HG03354 (cell line): ENCODE measurements at regions not wholly inside any gene's neighbourhood (a gene's known extent, or its start where the extent isn't known, plus 50 kb on each side); places are given as distances from the start of the nearest gene placed in this dataset.

Source experiments
- ATAC-seq: cut with Tn5 transposase; IDR thresholded peaks from one replicate; pipeline ENCODE4 v1.9.1; 2021; ENCODE audit warnings: mild to moderate bottlenecking; ENCODE audit not compliant: unreplicated experiment, poor library complexity, severe bottlenecking

- no peak for ATAC-seq
These were observed 155.7 kb downstream of the FAM170A start for GRCh38 chr5:119785057-119785456.

- no peak for ATAC-seq
These were observed 160.2 kb downstream of the FAM170A start for GRCh38 chr5:119789406-119790117.

- no peak for ATAC-seq
These were observed 162.9 kb downstream of the FAM170A start for GRCh38 chr5:119792161-119792799.

GRCh38 chr5:119795768-119796167 is 166.4 kb downstream of the FAM170A start:
- no peak for ATAC-seq

DNA sequence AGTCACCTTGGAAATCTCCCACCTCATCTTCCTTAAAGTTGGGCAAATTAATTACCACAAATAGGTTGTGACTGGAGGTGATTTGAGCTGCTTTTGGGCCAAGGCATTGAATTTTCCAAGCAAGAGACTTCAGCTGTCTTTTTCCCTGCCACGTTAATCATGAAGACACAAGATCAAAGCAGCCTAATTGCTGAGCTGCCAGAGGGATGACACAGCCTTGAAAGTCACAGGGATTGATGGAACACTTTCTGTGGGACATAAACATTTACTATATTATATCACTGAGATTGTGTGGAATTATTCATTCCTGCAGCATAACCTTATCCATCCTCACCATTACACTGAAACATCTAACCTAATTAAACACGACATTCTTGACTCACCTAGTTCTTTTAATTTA is 172.2 kb downstream of the FAM170A start:
- ATAC-seq, result no peak

DNA sequence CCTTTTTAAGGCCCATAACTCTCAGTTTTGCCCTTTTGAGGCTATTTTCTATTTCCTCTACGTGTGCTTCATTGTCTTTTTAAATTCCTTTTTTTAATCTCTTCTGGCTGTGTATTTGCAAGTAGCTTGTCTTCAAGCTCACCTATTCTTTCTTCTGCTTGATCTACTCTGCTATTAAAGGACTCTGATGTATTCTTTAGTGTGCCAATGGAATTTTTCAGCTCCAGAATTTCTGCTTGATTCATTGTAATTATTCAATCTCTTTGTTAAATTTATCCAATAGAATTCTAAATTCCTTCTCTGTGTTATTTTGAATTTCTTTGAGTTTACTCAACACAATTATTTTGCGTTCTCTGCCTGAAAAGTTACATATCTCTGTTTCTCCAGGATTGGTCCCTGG is 178.7 kb downstream of the FAM170A start:
- ATAC-seq, result no peak

GRCh38 chr5:119808474-119808873 is 179.1 kb downstream of the FAM170A start:
- no peak for ATAC-seq

GRCh38 chr5:119810217-119810616 is 180.9 kb downstream of the FAM170A start:
- ATAC-seq, result no peak

- ATAC-seq, result no peak
These were observed 182.1 kb downstream of the FAM170A start for GRCh38 chr5:119811458-119811857.

DNA sequence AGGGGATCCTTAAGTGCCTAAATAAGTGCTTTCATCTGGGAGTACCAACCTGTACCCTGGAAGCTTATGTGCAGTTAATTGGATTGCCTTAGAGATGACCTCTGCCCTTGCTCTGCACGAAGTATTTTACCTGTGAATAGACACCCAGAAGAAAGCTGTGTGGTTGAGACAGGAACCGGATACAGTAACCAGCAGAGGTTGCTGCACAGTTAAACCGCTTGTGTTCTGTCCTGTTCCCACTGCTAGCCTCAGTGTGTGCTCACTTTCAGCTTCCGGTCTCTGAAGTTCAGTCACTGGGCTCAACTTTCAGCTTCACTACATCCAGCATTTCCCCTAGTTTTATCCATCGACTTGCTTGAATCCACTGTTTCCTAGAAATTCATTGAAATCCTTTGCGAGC is 185.3 kb downstream of the FAM170A start:
- ATAC-seq, result no peak

GRCh38 chr5:119816055-119816454 is 186.7 kb downstream of the FAM170A start:
- no peak for ATAC-seq

DNA sequence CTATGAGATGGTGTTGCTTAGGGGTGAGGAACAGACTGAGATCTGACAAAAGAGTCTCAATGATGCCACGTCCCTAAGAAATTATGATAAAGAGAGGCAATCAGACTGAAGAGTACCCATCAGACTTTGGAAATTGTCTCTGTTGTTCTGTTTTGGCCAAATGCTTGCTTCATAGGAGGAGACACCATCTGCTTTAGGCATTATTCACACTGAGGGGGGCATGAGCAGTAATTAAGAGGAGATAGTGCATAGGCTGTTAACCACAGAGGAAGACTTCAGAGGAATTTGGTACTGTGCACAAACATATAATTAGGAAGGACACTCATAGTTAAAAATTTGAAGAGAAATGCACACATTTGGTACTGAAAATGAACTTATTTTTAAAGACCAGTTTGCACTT is 190.7 kb downstream of the FAM170A start:
- ATAC-seq, result no peak

DNA sequence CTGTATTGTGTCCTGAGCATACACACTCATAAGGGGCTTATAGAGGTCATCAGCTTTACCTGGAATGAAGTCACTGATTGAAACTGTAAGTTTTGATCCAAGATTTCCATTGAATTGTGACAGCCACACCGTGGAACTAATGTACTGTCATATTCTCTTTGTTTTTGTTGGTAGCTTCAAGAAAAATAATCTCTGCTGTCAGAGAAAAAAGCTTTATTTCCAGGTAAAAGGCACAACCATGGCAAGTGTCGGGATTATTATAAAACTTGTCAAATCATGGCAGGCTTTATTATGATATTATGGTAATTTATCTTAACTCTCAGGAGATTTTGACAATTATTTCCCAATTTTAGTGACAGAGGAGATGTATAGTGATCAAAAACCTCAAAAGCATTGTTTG is 191.2 kb downstream of the FAM170A start:
- no peak for ATAC-seq

- ATAC-seq, result no peak
These were observed 199.2 kb downstream of the FAM170A start for GRCh38 chr5:119828541-119828940.

DNA sequence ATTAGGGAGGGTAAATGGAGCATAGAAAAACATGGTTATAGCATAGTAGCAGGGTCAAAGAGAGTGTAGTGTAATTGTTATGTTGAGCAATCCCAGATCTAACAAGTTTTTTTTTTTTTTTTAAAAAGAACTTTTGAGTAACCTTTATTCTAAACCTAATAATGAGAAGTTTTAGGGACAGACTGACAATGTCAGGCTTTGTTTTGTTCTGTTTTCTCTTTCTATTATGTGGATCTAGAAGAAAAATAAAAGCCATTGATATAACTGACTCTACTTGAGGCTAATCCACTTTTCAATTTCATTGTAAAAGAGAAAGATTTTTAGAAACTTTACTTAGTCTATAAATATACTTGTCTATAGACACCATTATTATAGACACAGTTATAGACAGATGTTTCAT is 200.0 kb downstream of the FAM170A start:
- no peak for ATAC-seq

DNA sequence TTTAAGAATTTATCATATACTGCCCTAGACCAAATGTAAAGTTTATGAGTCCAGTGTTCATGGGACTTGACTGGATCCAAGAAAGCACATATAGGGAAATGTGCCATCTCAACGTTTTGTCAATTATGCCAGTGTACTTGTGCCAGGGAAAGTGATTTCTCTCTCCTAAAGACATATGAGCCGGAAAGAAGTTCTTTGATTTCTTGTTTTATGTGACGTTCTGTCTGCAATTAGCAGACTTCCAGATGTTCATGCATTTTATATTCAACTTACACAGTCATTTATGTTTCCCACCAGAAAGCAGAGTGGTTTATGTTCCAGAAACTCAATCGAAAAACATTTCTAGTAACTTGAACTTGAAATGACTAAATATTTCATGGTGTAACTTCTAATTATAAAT is 203.8 kb downstream of the FAM170A start:
- no peak for ATAC-seq

DNA sequence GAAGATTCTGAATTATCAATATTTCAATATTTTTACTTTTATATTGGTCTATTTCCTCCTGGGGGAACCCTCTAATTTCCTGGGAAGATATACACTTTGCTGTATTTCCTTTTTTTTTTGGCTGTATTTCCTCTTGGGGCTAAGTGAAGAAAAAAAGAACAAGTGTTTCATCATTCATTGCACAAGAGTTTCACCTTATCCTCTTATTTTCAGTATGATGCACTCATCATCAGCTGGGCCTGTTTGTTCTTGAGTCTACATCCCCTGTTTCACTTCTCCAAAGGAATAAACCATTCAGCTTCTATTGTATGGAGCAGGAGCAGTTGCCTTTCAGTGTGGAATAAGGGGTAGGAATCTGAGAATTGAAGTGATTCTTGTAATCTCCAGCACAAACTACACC is 210.8 kb downstream of the FAM170A start:
- ATAC-seq, result no peak

- no peak for ATAC-seq
These were observed 222.8 kb downstream of the FAM170A start for GRCh38 chr5:119852140-119852539.

- no peak for ATAC-seq
These were observed 231.1 kb downstream of the FAM170A start for GRCh38 chr5:119860463-119860862.

DNA sequence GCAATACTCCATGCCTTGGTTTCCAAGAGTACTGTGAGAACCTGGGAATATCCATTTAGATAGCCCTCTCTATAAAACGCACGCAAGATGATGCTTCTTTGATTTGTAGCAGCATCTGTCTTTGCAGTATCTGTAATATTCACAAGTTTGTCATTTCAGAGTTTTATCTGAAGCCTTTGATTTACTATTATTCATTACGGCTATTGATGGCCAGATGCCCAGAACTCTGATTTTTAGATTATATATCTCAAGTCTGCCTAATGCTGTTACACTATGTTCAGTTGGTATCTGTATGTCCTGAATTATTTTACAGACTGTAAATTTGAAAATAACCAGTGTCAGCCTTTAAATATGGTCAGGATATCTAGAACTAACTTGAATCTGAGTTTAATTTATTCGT is 233.3 kb downstream of the FAM170A start:
- ATAC-seq, result no peak

- no peak for ATAC-seq
These were observed 234.9 kb downstream of the FAM170A start for GRCh38 chr5:119864286-119864685.

DNA sequence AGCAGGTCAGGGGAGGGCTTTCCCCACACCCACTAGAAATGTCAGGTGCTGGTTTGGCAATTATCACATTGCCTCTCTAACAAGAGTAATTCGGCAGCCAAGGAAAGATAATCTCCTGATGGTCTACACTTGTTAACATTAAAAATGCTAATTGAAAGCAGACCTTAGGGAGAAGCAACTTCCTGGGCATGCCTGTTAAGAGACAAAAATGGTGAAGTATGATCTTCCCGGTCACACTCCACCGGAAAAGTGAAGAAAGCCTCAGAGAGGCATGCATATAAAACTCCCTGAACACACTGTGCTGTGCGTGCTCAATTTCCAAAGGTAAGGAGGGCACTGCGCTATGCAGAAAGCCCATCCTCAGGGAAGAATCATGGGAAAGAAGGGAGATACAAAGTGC is 244.3 kb downstream of the FAM170A start:
- ATAC-seq, result no peak
